GM12878 (cell line): ENCODE measurements at regions not wholly inside any gene's neighbourhood (a gene's known extent, or its start where the extent isn't known, plus 50 kb on each side); places are given as distances from the start of the nearest gene placed in this dataset.

Source experiments
- CHD1 ChIP-seq: IDR thresholded peaks from 2 replicates; pipeline ENCODE4 v1.6.1; 2012; ENCODE audit warnings: low read depth, low read length, improper control_type of control experiment
- HSF1 ChIP-seq: fragments of 150-350 bp; IDR thresholded peaks from 2 replicates; pipeline ENCODE4 v1.6.1; 2014; ENCODE audit warnings: mild to moderate bottlenecking, low read depth, low read length
- JUNB ChIP-seq: IDR thresholded peaks from 2 replicates; pipeline ENCODE4 v1.6.1; 2016; ENCODE audit warnings: antibody characterized with exemption, mild to moderate bottlenecking
- MAX ChIP-seq: IDR thresholded peaks from 2 replicates; pipeline ENCODE4 v1.6.1; 2012; ENCODE audit warnings: low read depth, low read length, improper control_type of control experiment
- MYB ChIP-seq: fragments of 150-350 bp; IDR thresholded peaks from 2 replicates; pipeline ENCODE4 v1.6.1; 2014; ENCODE audit warnings: mild to moderate bottlenecking, low read depth, low read length, borderline replicate concordance
- NFXL1 ChIP-seq: fragments of 450-650 bp; IDR thresholded peaks from 2 replicates; pipeline ENCODE4 v1.6.1; 2017; ENCODE audit warnings: antibody characterized with exemption, mild to moderate bottlenecking, borderline replicate concordance
- NR2C1 ChIP-seq: fragments of 450-650 bp; IDR thresholded peaks from 2 replicates; pipeline ENCODE4 v1.6.1; 2017; ENCODE audit warnings: antibody characterized with exemption, mild to moderate bottlenecking, moderate library complexity
- RUNX3 ChIP-seq: IDR thresholded peaks from 2 replicates; pipeline ENCODE4 v1.6.1; 2012; ENCODE audit warnings: low read length, inconsistent platforms
- SKIL ChIP-seq: fragments of 450-650 bp; IDR thresholded peaks from 2 replicates; pipeline ENCODE4 v1.6.1; 2017; ENCODE audit warnings: mild to moderate bottlenecking, low read depth, inconsistent platforms; ENCODE audit not compliant: poor library complexity, severe bottlenecking
- SMAD1 ChIP-seq: fragments of 450-650 bp; IDR thresholded peaks from 2 replicates; pipeline ENCODE4 v1.6.1; 2018; ENCODE audit warnings: mild to moderate bottlenecking, low read depth; ENCODE audit not compliant: partially characterized antibody
- SREBF1 ChIP-seq: IDR thresholded peaks from 2 replicates; pipeline ENCODE4 v1.6.1; 2012; ENCODE audit warnings: mild to moderate bottlenecking, low read length

GRCh38 chr6:105592329-105592728 lies 189.4 kb upstream of the PREP start (continued):
- TF ChIP-seq HSF1 (no peak), CHD1 (no peak), JUNB (no peak), NR2C1 (no peak), SMAD1 (no peak), NFXL1 (no peak), MYB (no peak), SKIL (no peak), SREBF1 (no peak), MAX (no peak), RUNX3 (no peak)
